Cardiac fibroblast (primary cell): ENCODE measurements at regions not wholly inside any gene's neighbourhood (a gene's known extent, or its start where the extent isn't known, plus 50 kb on each side); places are given as distances from the start of the nearest gene placed in this dataset.
"Not testable (repeated sequence)": the region's sequence is repeated elsewhere in the genome, so short reads cannot be mapped to it uniquely, and the experiment has no call there.

Experiments used
- DNase-seq, 2 donors: peaks; one replicate each; pipeline versions ENCODE4 v3.0.0 to v3.0.0-alpha.2; 2010; ENCODE audit warnings: low read depth in 2 of 2
- H3K4me3 ChIP-seq, 2 donors: replicated peaks in 1 of 2; 1 replicate in 1 of 2; 2 replicates in 1 of 2; pipeline ENCODE4 v1.5.1; 2011; ENCODE audit warnings: low read depth in 2 of 2, low read length in 2 of 2, mild to moderate bottlenecking in 2 of 2, moderate library complexity in 1 of 2
- CTCF ChIP-seq: IDR thresholded peaks from one replicate; pipeline ENCODE4 v1.5.1; 2011; ENCODE audit warnings: low read depth, mild to moderate bottlenecking, low read length, inconsistent platforms

GRCh38 chr1:234849832-234850231 is 239.9 kb upstream of the IRF2BP2 start:
- TF ChIP-seq CTCF: no peak
- no peak for DNase-seq

GRCh38 chr1:234848972-234849649 is 239.1 kb upstream of the IRF2BP2 start:
- no peak overlapping the region for H3K4me3 ChIP-seq
- DNase-seq: peak; percentile 40 to 71

More at GRCh38 chr1:234849832-234850231, 239.9 kb upstream of the IRF2BP2 start:
- no peak overlapping the region for H3K4me3 ChIP-seq

GRCh38 chr1:234846813-234847212 is 236.8 kb upstream of the IRF2BP2 start:
- not testable (repeated sequence) for DNase-seq, H3K4me3 ChIP-seq

More at GRCh38 chr1:234848972-234849649, 239.1 kb upstream of the IRF2BP2 start:
- no peak for TF ChIP-seq CTCF

GRCh38 chr1:234845836-234846235 is 235.9 kb upstream of the IRF2BP2 start:
- no peak for DNase-seq
- no peak overlapping the region for H3K4me3 ChIP-seq
- TF ChIP-seq CTCF: no peak

- DNase-seq: no peak
- no peak overlapping the region for H3K4me3 ChIP-seq
- TF ChIP-seq CTCF: no peak
Measured at GRCh38 chr1:234845097-234845660, 235.2 kb upstream of the IRF2BP2 start.

GRCh38 chr1:234844479-234845031 is 234.6 kb upstream of the IRF2BP2 start:
- TF ChIP-seq CTCF: no peak
- H3K4me3 ChIP-seq: no peak overlapping the region
- peak in 1 of 2 donors; percentile 61 for DNase-seq

GRCh38 chr1:234843946-234844345 is 234.0 kb upstream of the IRF2BP2 start:
- no peak overlapping the region for H3K4me3 ChIP-seq
- DNase-seq: no peak

More at GRCh38 chr1:234843946-234844345, 234.0 kb upstream of the IRF2BP2 start:
- TF ChIP-seq CTCF: no peak
